ENCODE measurements at regions not wholly inside any gene's neighbourhood (a gene's known extent, or its start where the extent isn't known, plus 50 kb on each side); places are given as distances from the start of the nearest gene placed in this dataset.

DNA sequence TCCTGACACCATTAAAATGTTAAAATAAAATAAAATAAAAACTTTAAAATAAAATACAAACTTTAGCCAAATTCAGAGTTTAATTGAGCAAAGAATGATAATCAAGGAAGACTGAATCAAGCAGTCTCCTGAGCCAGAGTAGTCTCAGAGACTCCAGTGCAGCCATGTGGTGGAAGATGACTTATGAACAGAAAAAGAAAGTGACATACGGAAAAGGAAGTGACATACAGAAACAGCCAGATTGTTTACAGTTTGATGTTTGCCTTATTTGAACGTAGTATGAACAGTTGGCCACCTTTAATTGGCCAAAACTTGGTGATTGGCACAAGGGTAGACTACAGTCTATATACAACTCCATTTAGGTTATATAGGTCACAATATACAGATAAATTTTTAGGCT is 787.2 kb downstream of the ADCYAP1 start:
- Histone ChIP-seq H3K27ac (ENCODE audit: low read depth, low read length) (no peak overlapping the region), H4K20me1 (ENCODE audit: insufficient read depth) (no peaks in the 10 kb centered on the region; the same call in 1 of the 2 replicates), H3K9ac (ENCODE audit: low read length) (no peak overlapping the region), H3K9me3 (ENCODE audit: control insufficient read depth in 1 of 2, insufficient read depth in 1 of 2, low read depth in 1 of 2, low read length in 2 of 2) (no peaks in the 10 kb centered on the region), H3K36me3 (ENCODE audit: control insufficient read depth in 1 of 2, insufficient read depth in 2 of 2, low read length in 2 of 2) (no peaks in the 10 kb centered on the region), H3K4me2 (ENCODE audit: low read length) (no peak overlapping the region), H3K27me3 (ENCODE audit: insufficient read depth, low read length) (no peaks in the 10 kb centered on the region), H3K79me2 (ENCODE audit: insufficient read depth, low read length) (no peaks in the 10 kb centered on the region), H3K4me3 (replicated peaks in 1 of 2; ENCODE audit: low read depth in 1 of 2, low read length in 2 of 2) (no peak overlapping the region), H2AFZ (ENCODE audit: low read depth, low read length, poor library complexity, severe bottlenecking) (no peak overlapping the region), H3K9me2 (ENCODE audit: insufficient read depth) (no peaks in the 10 kb centered on the region), H3K4me1 (ENCODE audit: control insufficient read depth in 1 of 2, insufficient read depth in 2 of 2, low read length in 2 of 2) (no peaks in the 10 kb centered on the region)
- POLR2A ChIA-PET, result no interaction called here
- no peak for ATAC-seq
- BruUV-seq (replicated peaks), result no TSS peak
- RAD21 ChIA-PET (ENCODE audit: low non-redundant PET in 1 of 2, low total read pairs in 2 of 2, uncharacterized antibody in 2 of 2, unreplicated experiment in 2 of 2), result no interaction called here
- no peak for DNase-seq (ENCODE audit: low read depth, low spot score)
- no peak for TF ChIP-seq CBX3 (IDR thresholded peaks at IDR 0.05; ENCODE audit: low read depth)
- no peak for TF ChIP-seq YY1 (IDR thresholded peaks at IDR 0.05; ENCODE audit: extremely low read depth, insufficient replicate concordance, low read depth, low read length)
- TF ChIP-seq FOSL1 (IDR thresholded peaks at IDR 0.05; ENCODE audit: low read depth), result no peak
- TF ChIP-seq SIN3A (IDR thresholded peaks at IDR 0.05; ENCODE audit: low read depth), result no peak
- TF ChIP-seq JUND (IDR thresholded peaks at IDR 0.05), result no peak
- CTCF ChIA-PET, result interaction anchor here (1.2 kb wide), 1 partner anchor 28 kb away, joined by 3 read pairs; no protein-coding TSS in a partner anchor
- intact Hi-C loops (cut with micrococcal nuclease), result no loop called here

DNA sequence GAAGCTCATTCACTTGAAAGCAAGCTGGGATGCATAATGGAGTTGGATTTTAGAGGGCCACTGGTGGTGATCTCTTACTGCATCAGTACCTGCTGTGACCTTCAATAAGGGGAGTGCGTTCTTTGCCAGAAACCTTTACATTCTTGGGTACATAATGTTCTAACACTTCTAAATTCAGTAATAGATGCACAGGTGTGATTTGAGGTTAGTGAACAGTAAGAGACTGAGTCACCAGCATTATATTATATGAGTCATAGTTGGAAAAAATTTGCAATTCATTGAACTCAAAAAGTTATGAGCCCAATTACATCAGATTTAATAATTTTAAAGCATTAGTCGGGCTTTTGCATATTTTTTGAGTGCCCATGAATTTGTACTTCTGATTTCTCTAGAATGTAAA is 803.3 kb downstream of the ADCYAP1 start:
- Histone ChIP-seq H3K79me2 (ENCODE audit: insufficient read depth, low read length) (no peaks in the 10 kb centered on the region), H3K36me3 (ENCODE audit: control insufficient read depth in 1 of 2, insufficient read depth in 2 of 2, low read length in 2 of 2) (no peaks in the 10 kb centered on the region), H3K27me3 (ENCODE audit: insufficient read depth, low read length) (peaks cover 4% of the 10 kb centered on the region; the same call in 1 of the 2 replicates), H4K20me1 (ENCODE audit: insufficient read depth) (no peaks in the 10 kb centered on the region; the same call in 1 of the 2 replicates), H3K4me3 (replicated peaks in 1 of 2; ENCODE audit: low read depth in 1 of 2, low read length in 2 of 2) (no peak overlapping the region), H3K9ac (ENCODE audit: low read length) (no peak overlapping the region), H3K4me2 (ENCODE audit: low read length) (no peak overlapping the region), H3K9me2 (ENCODE audit: insufficient read depth) (no peaks in the 10 kb centered on the region), H3K4me1 (ENCODE audit: control insufficient read depth in 1 of 2, insufficient read depth in 2 of 2, low read length in 2 of 2) (no peaks in the 10 kb centered on the region), H3K27ac (ENCODE audit: low read depth, low read length) (no peak overlapping the region), H3K9me3 (ENCODE audit: control insufficient read depth in 1 of 2, insufficient read depth in 1 of 2, low read depth in 1 of 2, low read length in 2 of 2) (no peaks in the 10 kb centered on the region), H2AFZ (ENCODE audit: low read depth, low read length, poor library complexity, severe bottlenecking) (no peak overlapping the region)
- ATAC-seq (no peak), DNase-seq (ENCODE audit: low read depth, low spot score) (no peak)
- POLR2A ChIA-PET, result no interaction called here
- TF ChIP-seq JUND (IDR thresholded peaks at IDR 0.05) (peak; percentile 37), FOSL1 (IDR thresholded peaks at IDR 0.05; ENCODE audit: low read depth) (peak; percentile 49; the same call in 1 of the 2 replicates), EZH2 (IDR thresholded peaks at IDR 0.05) (no peak), EGR1 (IDR thresholded peaks at IDR 0.05; ENCODE audit: low read depth) (no peak)
- TF ChIP-seq, protein P1, sequence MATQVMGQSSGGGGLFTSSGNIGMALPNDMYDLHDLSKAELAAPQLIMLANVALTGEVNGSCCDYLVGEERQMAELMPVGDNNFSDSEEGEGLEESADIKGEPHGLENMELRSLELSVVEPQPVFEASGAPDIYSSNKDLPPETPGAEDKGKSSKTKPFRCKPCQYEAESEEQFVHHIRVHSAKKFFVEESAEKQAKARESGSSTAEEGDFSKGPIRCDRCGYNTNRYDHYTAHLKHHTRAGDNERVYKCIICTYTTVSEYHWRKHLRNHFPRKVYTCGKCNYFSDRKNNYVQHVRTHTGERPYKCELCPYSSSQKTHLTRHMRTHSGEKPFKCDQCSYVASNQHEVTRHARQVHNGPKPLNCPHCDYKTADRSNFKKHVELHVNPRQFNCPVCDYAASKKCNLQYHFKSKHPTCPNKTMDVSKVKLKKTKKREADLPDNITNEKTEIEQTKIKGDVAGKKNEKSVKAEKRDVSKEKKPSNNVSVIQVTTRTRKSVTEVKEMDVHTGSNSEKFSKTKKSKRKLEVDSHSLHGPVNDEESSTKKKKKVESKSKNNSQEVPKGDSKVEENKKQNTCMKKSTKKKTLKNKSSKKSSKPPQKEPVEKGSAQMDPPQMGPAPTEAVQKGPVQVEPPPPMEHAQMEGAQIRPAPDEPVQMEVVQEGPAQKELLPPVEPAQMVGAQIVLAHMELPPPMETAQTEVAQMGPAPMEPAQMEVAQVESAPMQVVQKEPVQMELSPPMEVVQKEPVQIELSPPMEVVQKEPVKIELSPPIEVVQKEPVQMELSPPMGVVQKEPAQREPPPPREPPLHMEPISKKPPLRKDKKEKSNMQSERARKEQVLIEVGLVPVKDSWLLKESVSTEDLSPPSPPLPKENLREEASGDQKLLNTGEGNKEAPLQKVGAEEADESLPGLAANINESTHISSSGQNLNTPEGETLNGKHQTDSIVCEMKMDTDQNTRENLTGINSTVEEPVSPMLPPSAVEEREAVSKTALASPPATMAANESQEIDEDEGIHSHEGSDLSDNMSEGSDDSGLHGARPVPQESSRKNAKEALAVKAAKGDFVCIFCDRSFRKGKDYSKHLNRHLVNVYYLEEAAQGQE (IDR thresholded peaks at IDR 0.05; ENCODE audit: low read depth), result no peak
- RAD21 ChIA-PET (ENCODE audit: low non-redundant PET in 1 of 2, low total read pairs in 2 of 2, uncharacterized antibody in 2 of 2, unreplicated experiment in 2 of 2), result no interaction called here
- CTCF ChIA-PET, result no interaction called here
- BruUV-seq (replicated peaks), result no TSS peak
- intact Hi-C loops (cut with micrococcal nuclease), result no loop called here
